HT1080 (cell line): ENCODE measurements at regions not wholly inside any gene's neighbourhood (a gene's known extent, or its start where the extent isn't known, plus 50 kb on each side); places are given as distances from the start of the nearest gene placed in this dataset.
A peak's percentile ranks its signal among the peaks of the same experiment; 100 is the strongest.

Experiments
- DNase-seq: peaks from one replicate; pipeline ENCODE4 v3.0.0-alpha.2; 2015; ENCODE audit warnings: low read depth

DNA sequence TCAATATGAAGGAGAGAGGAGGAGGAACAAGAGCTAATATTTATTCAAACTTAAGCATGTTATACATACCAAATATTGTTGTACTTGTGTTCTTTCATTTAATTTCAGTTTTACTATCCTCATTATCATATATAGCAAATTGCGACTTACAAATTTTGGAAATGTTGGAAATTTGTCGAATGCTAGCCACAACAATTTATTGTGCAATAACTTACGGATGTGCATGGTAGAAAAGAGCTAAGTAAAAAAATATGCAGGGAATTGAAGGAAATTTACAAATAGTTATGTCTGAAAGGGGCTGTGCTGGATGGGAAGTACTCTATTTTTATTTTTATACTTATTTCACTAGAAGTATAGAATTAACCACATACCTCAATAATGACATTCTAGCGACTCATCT lies 376.3 kb downstream of the PCDH20 start:
- no peak for DNase-seq

DNA sequence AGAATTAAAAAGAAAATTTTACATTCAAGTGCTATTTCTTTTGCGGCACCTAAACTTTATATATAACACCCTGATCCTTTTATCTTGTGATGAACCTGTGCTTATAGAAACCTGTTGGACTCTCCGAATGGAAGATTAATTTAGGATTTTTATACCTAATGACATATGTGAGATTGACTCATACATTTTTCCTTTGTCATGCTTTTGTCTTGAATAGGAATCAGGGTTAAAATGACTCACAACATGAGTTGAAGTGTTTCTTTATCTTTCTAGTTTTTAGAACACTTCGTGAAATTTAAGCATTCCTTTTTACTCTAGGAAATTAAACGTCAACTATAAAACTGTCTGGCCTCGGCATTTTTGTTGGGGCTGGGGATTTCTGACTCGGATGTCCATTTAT lies 378.9 kb downstream of the PCDH20 start:
- DNase-seq = peak; percentile 52

DNA sequence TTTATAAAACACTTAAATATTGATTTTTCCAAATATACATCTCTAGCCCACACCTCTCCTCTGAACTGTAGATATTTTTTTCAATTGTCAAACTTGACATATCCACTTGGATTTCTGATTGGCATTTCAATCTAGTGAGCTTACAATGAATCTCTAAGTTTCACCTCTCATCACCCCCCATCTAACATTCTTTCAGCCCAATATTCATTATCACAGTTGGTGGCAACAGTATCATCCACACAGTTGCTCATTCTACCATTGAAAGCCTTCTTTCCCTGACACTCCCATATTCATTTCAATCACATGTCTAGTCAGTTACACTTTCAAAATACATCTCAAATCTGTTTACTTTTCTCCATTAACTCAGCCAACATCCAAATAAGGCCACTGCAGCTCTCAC lies 385.2 kb downstream of the PCDH20 start:
- no peak for DNase-seq

GRCh38 chr13:61029064-61029463 lies 386.6 kb downstream of the PCDH20 start:
- peak; percentile 39 for DNase-seq

- DNase-seq = no peak
These were observed 391.6 kb downstream of the PCDH20 start for GRCh38 chr13:61024046-61024445.

GRCh38 chr13:61021838-61022237 lies 393.8 kb downstream of the PCDH20 start:
- no peak for DNase-seq

GRCh38 chr13:61013796-61014195 lies 401.9 kb downstream of the PCDH20 start:
- DNase-seq = peak; percentile 17

DNA sequence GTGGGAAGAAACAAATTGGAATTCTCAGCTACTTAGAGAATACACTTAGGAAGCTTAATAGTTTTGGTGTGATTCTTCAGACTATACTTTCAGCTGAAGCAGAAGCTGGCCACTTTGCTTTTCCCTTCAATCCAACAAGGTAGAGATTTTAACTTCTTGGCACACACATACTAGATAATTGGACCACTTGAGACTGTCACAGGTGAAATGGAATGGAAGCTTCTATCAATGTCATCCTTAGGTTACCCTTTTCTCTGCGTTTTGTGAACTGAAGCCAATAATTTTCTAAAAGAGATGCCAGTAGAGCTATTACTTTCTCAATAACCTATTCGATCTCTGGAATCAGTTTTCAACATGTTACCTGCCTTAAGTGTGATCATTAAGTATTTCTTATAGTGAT lies 405.3 kb downstream of the PCDH20 start:
- no peak for DNase-seq

GRCh38 chr13:61002686-61003085 lies 413.0 kb downstream of the PCDH20 start:
- DNase-seq = no peak

DNA sequence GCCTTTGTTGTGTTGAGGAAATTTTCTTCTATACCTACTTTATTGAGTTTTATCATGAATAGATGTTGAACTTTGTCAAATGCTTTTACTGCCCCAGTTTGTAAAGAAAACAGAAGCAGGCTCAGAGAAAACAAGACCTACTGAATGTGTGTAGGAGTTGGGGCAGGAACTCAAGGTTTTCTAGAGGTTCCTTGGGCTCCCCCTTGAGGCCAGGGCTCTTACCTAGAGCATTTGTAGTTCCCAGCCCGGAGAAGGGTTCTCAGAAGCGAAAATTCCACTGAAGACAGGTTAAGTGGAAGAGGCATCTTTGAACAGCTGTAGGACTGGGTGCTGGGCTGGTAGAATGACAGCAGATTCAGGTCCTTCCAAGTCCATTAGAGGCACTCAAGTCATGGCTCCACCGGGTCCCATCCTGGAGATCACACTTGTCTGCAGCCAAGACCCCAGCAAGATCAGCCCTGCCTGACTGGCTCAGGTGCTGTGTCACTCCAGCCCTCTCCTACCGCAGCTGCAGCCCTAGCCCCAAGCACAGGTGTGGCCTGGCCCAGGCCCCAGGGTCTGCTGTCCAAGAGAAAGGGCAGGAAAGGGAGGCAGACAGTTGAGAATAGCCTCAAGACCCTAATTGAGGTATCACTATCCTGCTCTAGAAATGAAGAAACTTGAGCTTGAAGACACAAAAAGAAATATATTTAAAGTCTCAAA lies 425.5 kb downstream of the PCDH20 start:
- peak; percentile 27 for DNase-seq

GRCh38 chr13:60986301-60986700 lies 429.3 kb downstream of the PCDH20 start:
- DNase-seq = no peak

GRCh38 chr13:60981407-60981806 lies 434.2 kb downstream of the PCDH20 start:
- no peak for DNase-seq

DNA sequence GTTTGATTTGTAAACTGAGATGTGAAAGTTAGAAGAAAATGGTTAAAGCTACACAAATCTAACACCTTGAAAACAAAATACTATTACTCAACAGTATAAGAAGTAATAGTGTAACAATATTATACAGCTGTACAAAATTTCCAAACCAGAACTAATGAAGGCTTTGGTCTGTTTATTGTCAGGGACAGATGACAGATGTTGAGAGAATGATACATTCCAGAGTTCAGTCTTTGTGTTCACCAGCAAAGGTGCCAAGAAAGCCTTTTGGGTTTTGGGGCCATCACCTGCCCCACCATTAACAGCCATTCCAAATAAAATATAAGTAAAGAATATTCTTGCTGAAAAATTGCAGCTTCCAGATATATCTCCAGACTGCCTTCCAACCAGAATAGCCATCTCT lies 439.3 kb downstream of the PCDH20 start:
- no peak for DNase-seq

- no peak for DNase-seq
These were observed 441.4 kb downstream of the PCDH20 start for GRCh38 chr13:60974296-60974695.

- DNase-seq = no peak
These were observed 442.1 kb downstream of the PCDH20 start for GRCh38 chr13:60973529-60973928.

- DNase-seq = no peak
These were observed 444.9 kb downstream of the PCDH20 start for GRCh38 chr13:60970736-60971135.

DNA sequence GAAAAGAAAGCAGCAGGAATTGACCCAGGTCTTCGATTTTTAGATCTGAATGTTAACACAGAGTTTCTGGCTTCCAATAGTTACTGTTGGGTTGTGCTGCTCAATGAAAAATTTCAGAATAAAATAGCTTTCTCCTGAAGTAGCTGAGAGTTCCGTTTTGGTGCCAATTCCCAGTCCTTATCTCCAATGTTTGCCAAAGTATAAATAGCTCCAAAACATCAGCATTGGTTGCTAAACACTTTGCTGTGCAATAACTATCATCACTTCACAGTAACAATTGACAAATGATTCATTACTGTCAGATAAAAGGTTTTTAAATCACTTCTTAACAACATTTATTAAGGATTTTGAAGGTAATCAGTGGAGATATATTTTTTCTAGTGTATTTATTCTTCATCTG lies 446.0 kb downstream of the PCDH20 start:
- DNase-seq = no peak

DNA sequence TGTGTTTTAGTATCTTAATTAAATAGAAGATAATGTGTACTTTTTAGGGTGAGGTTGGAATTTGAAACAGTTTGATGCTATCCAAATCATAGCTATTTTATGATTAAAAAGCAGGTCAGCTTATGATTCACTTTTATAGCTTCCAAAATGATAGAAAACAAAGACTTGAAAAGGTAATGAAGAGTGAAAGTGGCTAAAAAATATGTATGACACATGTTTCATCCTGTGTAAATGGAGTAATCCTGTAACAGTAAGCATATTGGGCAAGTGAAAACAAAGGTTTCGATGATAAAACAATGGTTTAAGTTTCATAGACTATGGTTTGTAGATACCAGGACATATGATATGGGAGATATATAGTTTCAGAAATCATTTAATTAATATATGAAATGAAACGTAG lies 456.2 kb downstream of the PCDH20 start:
- DNase-seq = no peak

DNA sequence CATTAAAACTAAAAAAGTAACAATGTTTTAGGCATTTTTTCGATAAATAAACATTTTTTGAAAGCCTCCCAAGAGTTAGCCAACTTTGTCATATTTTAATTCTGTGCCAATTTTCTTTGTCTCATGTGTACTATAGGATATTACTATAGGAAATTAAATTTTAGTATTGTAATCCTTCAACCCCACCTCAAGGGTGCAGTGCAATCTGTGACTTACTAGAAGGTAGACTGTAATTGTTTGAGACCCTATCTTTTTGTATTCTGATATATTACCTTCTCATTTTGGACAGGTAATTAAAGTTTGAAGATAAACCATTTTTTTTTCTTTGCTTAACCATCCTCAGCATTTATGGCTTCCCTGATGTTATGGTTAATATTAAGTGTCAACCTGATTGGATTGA lies 457.8 kb downstream of the PCDH20 start:
- DNase-seq = no peak

DNA sequence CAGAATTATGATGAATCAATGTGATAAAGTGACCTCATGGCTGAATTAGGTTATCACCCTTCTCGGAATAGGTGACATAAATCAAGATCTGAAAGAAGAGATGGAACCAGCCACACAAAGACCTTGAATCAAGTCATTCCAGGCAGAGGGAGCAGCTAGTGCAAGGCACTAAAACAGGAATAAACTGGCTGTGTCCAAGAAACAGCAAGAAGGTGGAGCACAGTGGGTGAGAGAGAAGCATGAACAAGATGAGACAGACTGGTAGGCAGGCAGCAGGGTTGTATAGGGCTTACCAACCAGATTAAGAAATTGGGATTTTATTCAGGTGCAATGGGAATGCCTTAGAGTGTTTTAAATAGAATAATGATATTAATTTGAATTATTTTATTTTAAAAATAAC lies 470.3 kb downstream of the PCDH20 start:
- DNase-seq = no peak

DNA sequence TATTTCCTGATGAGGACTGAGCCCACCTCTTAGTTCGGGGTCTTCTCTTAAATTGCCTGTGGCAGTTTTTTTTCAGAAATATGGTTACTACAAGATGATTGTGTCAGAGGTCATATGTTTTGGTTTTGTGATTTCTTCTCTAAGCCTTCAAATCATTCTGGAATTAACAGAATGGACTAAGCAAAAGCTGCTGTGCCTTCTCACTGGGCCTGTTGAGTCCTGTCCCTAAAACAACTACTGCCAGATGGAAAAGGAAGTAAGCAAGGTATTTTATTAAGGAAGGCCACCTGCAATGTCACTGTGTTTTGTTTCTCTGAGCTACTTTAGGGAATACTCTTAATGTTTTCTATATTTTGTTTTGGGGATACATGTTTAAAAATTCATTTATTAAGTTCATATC lies 470.8 kb downstream of the PCDH20 start:
- no peak for DNase-seq

DNA sequence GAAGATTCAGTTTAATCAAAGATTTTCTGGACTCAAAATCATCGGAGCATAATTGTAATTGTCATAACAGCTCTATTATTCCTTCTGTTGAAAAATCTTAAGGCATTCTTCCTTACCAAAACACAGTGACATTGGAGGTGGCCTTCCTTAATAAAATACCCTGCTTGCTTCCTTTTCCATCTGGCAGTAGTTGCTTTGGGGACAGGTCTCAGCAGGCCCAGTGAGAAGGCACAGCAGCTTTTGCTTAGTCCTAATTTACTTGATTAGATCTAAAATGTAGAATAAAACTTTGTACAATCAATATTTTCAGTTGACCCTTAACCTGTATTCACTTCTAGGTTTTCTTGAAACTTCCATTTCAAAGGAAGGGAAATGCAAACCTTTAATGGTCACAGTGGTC lies 471.6 kb downstream of the PCDH20 start:
- no peak for DNase-seq

- DNase-seq = no peak
These were observed 479.4 kb downstream of the PCDH20 start for GRCh38 chr13:60936281-60936680.

- peak; percentile 51 for DNase-seq
These were observed 482.0 kb downstream of the PCDH20 start for GRCh38 chr13:60933638-60934037.
